ENCODE measurements at regions not wholly inside any gene's neighbourhood (a gene's known extent, or its start where the extent isn't known, plus 50 kb on each side); places are given as distances from the start of the nearest gene placed in this dataset.
"Not testable (repeated sequence)": the region's sequence is repeated elsewhere in the genome, so short reads cannot be mapped to it uniquely, and the experiment has no call there.

- TF ChIP-seq, protein P1, sequence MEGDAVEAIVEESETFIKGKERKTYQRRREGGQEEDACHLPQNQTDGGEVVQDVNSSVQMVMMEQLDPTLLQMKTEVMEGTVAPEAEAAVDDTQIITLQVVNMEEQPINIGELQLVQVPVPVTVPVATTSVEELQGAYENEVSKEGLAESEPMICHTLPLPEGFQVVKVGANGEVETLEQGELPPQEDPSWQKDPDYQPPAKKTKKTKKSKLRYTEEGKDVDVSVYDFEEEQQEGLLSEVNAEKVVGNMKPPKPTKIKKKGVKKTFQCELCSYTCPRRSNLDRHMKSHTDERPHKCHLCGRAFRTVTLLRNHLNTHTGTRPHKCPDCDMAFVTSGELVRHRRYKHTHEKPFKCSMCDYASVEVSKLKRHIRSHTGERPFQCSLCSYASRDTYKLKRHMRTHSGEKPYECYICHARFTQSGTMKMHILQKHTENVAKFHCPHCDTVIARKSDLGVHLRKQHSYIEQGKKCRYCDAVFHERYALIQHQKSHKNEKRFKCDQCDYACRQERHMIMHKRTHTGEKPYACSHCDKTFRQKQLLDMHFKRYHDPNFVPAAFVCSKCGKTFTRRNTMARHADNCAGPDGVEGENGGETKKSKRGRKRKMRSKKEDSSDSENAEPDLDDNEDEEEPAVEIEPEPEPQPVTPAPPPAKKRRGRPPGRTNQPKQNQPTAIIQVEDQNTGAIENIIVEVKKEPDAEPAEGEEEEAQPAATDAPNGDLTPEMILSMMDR (IDR thresholded peaks at IDR 0.05; ENCODE audit: unreplicated experiment): no peak
- peaks cover 2% of the 10 kb centered on the region for H3K4me1 Mint-ChIP-seq
- H3K27ac Mint-ChIP-seq: no peak overlapping the region
- no peak overlapping the region for H3K4me3 Mint-ChIP-seq
- DNase-seq (ENCODE audit: low spot score in 2 of 2, unreplicated experiment in 2 of 2): no peak
- no peaks in the 10 kb centered on the region for H3K36me3 Mint-ChIP-seq
- H3K9me3 Mint-ChIP-seq: peaks cover 36% of the 10 kb centered on the region
- no peaks in the 10 kb centered on the region for H3K27me3 Mint-ChIP-seq (ENCODE audit: low read depth)
Measured at GRCh38 chr16:64679976-64680690, 441.7 kb downstream of the CDH11 start.

DNA sequence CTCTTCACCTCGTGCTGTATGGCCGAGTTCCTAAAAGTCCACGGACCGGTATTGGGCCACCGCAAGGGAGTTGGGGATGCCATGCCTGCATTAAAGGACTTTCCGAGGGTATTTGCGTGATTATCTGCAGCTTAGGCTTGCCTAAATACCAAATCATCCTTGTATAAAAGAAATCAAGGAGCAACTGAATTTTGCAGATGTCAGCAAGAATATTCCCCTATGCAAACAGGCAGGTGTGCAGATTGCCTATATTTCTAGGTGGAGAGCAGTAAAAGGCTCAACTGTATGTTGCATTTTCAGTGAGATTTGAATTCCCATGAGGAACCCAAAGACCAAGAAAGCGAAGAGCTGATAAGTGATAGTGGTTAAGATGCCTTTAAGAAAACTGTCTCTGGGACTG, 452.3 kb downstream of the CDH11 start:
- Mint-ChIP-seq H3K27me3 (ENCODE audit: low read depth) (no peaks in the 10 kb centered on the region), H3K9me3 (peaks cover 15% of the 10 kb centered on the region), H3K27ac (no peak overlapping the region), H3K4me3 (no peak overlapping the region), H3K36me3 (no peaks in the 10 kb centered on the region), H3K4me1 (no peaks in the 10 kb centered on the region)
- TF ChIP-seq, protein P1 (IDR thresholded peaks at IDR 0.05; ENCODE audit: unreplicated experiment): no peak
- no peak for DNase-seq (ENCODE audit: low spot score in 2 of 2, unreplicated experiment in 2 of 2)

DNA sequence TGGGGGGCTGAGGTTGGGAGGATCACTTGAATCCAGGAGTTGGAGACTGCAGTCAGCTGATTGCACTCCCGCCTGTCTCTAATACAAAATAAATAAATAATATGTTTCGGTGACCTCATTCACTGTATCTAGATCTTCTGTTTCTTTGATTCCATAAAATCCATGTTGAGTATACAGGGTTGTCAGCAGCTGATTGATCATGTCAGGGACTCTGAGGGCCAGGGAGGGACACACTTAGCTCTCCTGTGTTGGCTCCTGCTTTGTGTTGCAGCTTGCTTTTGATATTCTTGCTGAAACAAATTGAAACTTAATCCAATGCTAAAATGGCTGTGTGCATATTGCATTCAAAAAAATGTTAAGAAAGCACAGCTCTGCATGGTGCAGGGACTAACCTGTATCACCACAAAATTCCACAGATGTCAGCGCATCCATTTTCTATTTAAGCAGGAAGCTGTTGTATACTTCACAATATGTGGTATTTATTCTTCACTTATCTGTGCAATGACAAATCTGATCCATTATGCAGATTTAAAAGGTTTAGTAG, 454.5 kb downstream of the CDH11 start:
- Mint-ChIP-seq H3K36me3 (no peaks in the 10 kb centered on the region), H3K27me3 (ENCODE audit: low read depth) (no peaks in the 10 kb centered on the region), H3K27ac (no peak overlapping the region), H3K4me3 (no peak overlapping the region), H3K4me1 (no peaks in the 10 kb centered on the region), H3K9me3 (no peaks in the 10 kb centered on the region)
- TF ChIP-seq, protein P1 (IDR thresholded peaks at IDR 0.05; ENCODE audit: unreplicated experiment): no peak
- DNase-seq (ENCODE audit: low spot score in 2 of 2, unreplicated experiment in 2 of 2): no peak

GRCh38 chr16:64662312-64662711, 459.6 kb downstream of the CDH11 start:
- H3K9me3 Mint-ChIP-seq; H3K27me3 Mint-ChIP-seq (ENCODE audit: low read depth); DNase-seq (ENCODE audit: low spot score in 2 of 2, unreplicated experiment in 2 of 2); H3K4me1 Mint-ChIP-seq; H3K36me3 Mint-ChIP-seq; H3K4me3 Mint-ChIP-seq; H3K27ac Mint-ChIP-seq: not testable (repeated sequence)

DNA sequence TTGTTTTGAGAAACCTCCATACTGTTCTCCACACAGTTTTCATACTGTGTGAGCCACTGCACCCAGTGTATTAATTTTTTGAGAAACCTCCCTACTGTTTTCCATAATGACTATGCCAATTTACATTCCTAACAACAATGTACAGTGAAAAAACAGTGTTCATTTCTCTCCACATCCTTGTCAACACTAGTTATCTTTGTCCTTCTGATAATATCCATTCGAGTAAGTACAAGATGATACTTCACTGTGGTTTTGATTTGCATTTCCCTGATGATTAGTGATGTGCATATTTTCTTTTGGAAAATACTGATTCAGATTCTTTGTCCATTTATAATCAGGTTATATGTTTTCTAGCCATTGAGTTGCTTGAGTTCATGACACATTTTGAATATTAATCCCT, 462.0 kb downstream of the CDH11 start:
- no peaks in the 10 kb centered on the region for H3K9me3 Mint-ChIP-seq
- no peak overlapping the region for H3K4me3 Mint-ChIP-seq
- TF ChIP-seq, protein P1 (IDR thresholded peaks at IDR 0.05; ENCODE audit: unreplicated experiment): no peak
- no peaks in the 10 kb centered on the region for H3K4me1 Mint-ChIP-seq
- no peaks in the 10 kb centered on the region for H3K27me3 Mint-ChIP-seq (ENCODE audit: low read depth)
- H3K36me3 Mint-ChIP-seq: no peaks in the 10 kb centered on the region
- no peak overlapping the region for H3K27ac Mint-ChIP-seq
- DNase-seq (ENCODE audit: low spot score in 2 of 2, unreplicated experiment in 2 of 2): no peak

DNA sequence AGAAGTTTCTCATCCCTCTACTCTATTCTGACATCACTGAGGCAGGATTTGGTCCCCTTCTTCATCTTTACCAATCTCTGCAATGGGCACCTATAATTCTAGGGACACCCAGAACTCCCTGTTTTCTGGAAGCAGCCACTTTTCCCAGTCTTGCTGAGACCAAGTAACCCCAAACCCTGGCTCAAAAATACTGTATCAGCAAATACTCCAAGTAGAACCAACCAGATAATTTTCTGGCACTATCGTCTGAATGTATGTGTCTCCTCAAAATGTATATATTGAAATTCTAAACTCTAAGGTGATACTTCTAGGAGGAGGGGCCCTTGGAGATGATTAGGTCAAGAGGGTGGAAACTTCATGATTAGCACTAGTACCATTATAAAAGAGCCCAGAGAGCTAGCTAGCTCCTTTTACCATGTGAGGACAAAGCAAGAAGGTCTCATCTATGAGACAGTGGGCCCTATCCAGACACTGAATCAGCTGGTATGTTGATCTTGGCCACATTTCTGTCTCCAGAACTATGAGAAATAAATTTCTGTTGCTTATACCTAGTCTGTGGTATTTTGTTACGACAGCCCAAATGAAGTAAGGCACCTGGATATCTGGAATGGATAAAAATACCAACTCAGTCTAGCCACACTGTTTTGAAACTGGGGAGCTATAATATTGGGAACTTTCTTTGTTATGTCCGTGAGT, 464.4 kb downstream of the CDH11 start:
- H3K4me1 Mint-ChIP-seq: no peaks in the 10 kb centered on the region
- H3K27ac Mint-ChIP-seq: no peak overlapping the region
- H3K9me3 Mint-ChIP-seq: no peaks in the 10 kb centered on the region
- no peaks in the 10 kb centered on the region for H3K27me3 Mint-ChIP-seq (ENCODE audit: low read depth)
- H3K4me3 Mint-ChIP-seq: no peak overlapping the region
- no peaks in the 10 kb centered on the region for H3K36me3 Mint-ChIP-seq
- TF ChIP-seq, protein P1 (IDR thresholded peaks at IDR 0.05; ENCODE audit: unreplicated experiment): no peak
- no peak for DNase-seq (ENCODE audit: low spot score in 2 of 2, unreplicated experiment in 2 of 2)

All from mesothelial cell of epicardium (in vitro differentiated cells).